Peyer's patch (tissue), 4 donors: ENCODE measurements at regions not wholly inside any gene's neighbourhood (a gene's known extent, or its start where the extent isn't known, plus 50 kb on each side); places are given as distances from the start of the nearest gene placed in this dataset.

Experiments
- DNase-seq, 3 donors: peaks; one replicate each; pipeline ENCODE4 v3.0.0-alpha.2; 2017 to 2019
- H3K27ac ChIP-seq, 4 donors: fragments of 200-600 bp; sonication (generic); one replicate each; pipeline ENCODE4 v1.5.1; 2016 to 2019
- H3K27me3 ChIP-seq, 2 donors: fragments of 200-600 bp; sonication (generic); one replicate each; pipeline ENCODE4 v1.5.1; 2019
- H3K36me3 ChIP-seq, 3 donors: fragments of 200-600 bp; sonication (generic); one replicate each; pipeline ENCODE4 v1.5.1; 2016 to 2019
- H3K4me1 ChIP-seq, 4 donors: fragments of 200-600 bp; sonication (generic); one replicate each; pipeline ENCODE4 v1.5.1; 2016 to 2019
- H3K4me3 ChIP-seq, 4 donors: fragments of 200-600 bp; sonication (generic); 1 replicate in 3 of 4; 2 replicates in 1 of 4; pipeline ENCODE4 v1.5.1; 2016 to 2019; ENCODE audit warnings: mild to moderate bottlenecking in 1 of 4
- H3K9me3 ChIP-seq, 4 donors: fragments of 200-600 bp; sonication (generic); one replicate each; pipeline ENCODE4 v1.5.1; 2016 to 2019; ENCODE audit warnings: mild to moderate bottlenecking in 1 of 4
- POLR2A ChIP-seq, 2 donors: fragments of 450-650 bp; IDR thresholded peaks; one replicate each; pipeline ENCODE4 v1.5.1; 2017; ENCODE audit warnings: antibody characterized with exemption in 2 of 2, mild to moderate bottlenecking in 2 of 2, moderate library complexity in 2 of 2
- TF ChIP-seq, protein P1 (sequence below), 6 experiments: fragments of 450-650 bp in 4 of 6; fragments of 200-600 bp in 2 of 6; sonication (generic) in 1 of 6; IDR thresholded peaks; one replicate each; pipeline ENCODE4 v1.5.1; 2017 to 2019; ENCODE audit warnings: antibody characterized with exemption in 6 of 6, mild to moderate bottlenecking in 3 of 6, moderate library complexity in 1 of 6

GRCh38 chr11:86722748-86723147 is 50.3 kb upstream of the ME3 start:
- no peaks in the 10 kb centered on the region for H3K27me3 ChIP-seq
- DNase-seq, result no peak
- TF ChIP-seq, protein P1, sequence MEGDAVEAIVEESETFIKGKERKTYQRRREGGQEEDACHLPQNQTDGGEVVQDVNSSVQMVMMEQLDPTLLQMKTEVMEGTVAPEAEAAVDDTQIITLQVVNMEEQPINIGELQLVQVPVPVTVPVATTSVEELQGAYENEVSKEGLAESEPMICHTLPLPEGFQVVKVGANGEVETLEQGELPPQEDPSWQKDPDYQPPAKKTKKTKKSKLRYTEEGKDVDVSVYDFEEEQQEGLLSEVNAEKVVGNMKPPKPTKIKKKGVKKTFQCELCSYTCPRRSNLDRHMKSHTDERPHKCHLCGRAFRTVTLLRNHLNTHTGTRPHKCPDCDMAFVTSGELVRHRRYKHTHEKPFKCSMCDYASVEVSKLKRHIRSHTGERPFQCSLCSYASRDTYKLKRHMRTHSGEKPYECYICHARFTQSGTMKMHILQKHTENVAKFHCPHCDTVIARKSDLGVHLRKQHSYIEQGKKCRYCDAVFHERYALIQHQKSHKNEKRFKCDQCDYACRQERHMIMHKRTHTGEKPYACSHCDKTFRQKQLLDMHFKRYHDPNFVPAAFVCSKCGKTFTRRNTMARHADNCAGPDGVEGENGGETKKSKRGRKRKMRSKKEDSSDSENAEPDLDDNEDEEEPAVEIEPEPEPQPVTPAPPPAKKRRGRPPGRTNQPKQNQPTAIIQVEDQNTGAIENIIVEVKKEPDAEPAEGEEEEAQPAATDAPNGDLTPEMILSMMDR (IDR thresholded peaks at IDR 0.05), result no peak
- TF ChIP-seq POLR2A (IDR thresholded peaks at IDR 0.05), result no peak
- no peaks in the 10 kb centered on the region for H3K9me3 ChIP-seq
- no peaks in the 10 kb centered on the region for H3K4me1 ChIP-seq
- H3K27ac ChIP-seq, result no peak overlapping the region
- H3K36me3 ChIP-seq, result no peaks in the 10 kb centered on the region
- no peak overlapping the region for H3K4me3 ChIP-seq
